ENCODE measurements at regions not wholly inside any gene's neighbourhood (a gene's known extent, or its start where the extent isn't known, plus 50 kb on each side); places are given as distances from the start of the nearest gene placed in this dataset.

DNA sequence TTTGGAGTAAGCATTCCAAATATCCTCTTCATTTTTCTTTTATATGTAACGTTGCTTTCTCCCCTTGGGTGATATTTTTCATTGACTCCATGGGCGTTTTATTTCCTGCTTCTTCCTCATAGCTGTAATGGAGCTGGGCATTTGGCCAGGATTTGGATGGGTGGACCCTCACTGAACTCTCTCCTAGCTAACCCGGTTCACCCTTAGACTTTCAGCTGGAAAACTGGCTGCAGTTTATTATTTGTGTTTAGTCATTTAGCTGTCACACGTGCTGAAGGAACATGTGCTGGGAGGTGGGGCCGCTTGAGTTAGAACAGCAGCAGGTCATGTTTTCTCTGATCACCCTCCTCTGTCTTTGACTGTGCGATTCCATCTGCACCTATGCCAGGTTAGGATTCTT lies 407.6 kb downstream of the ZIC1 start:
- no peak overlapping the region for H2AFZ ChIP-seq (replicated peaks; ENCODE audit: low read length, poor library complexity)
- H3K4me2 ChIP-seq (ENCODE audit: low read depth, low read length): no peak overlapping the region
- no peak overlapping the region for H2AK5ac ChIP-seq (ENCODE audit: low read depth, low read length)
- BruUV-seq (replicated peaks): no TSS peak
- dilution Hi-C loops (cut with HindIII; ENCODE audit: low sequenced_read_pairs, unreplicated experiment): no loop called here
- H3K4ac ChIP-seq (ENCODE audit: low read depth, low read length): no peak overlapping the region
- H3K27me3 ChIP-seq (ENCODE audit: control insufficient read depth, insufficient read depth, low read length): no peaks in the 10 kb centered on the region
- H3K18ac ChIP-seq (ENCODE audit: low read depth, low read length): no peak overlapping the region
- in situ Hi-C loops (cut with MboI; ENCODE audit: low sequenced_read_pairs): no loop called here
- no peak overlapping the region for H2BK20ac ChIP-seq (ENCODE audit: low read depth, low read length)
- H3K23ac ChIP-seq (ENCODE audit: low read depth, low read length): no peak overlapping the region
- H3K36me3 ChIP-seq (ENCODE audit: control insufficient read depth, insufficient read depth, low read length): no peaks in the 10 kb centered on the region
- no peak overlapping the region for H2BK120ac ChIP-seq (ENCODE audit: low read depth, low read length)
- TF ChIP-seq CHD1 (IDR thresholded peaks at IDR 0.05; ENCODE audit: low read depth, low read length) (no peak), BHLHE40 (IDR thresholded peaks at IDR 0.05; ENCODE audit: low read depth, low read length) (no peak), CEBPB (IDR thresholded peaks at IDR 0.05; ENCODE audit: low read depth, low read length) (no peak), MAFK (IDR thresholded peaks at IDR 0.05; ENCODE audit: low read depth, low read length) (no peak), NFE2L2 (IDR thresholded peaks at IDR 0.05; ENCODE audit: low read depth, low read length) (no peak), RCOR1 (IDR thresholded peaks at IDR 0.05; ENCODE audit: insufficient replicate concordance, low read length) (no peak), MXI1 (IDR thresholded peaks at IDR 0.05; ENCODE audit: borderline replicate concordance, low read depth, low read length) (no peak)
- TF ChIP-seq, protein P1, sequence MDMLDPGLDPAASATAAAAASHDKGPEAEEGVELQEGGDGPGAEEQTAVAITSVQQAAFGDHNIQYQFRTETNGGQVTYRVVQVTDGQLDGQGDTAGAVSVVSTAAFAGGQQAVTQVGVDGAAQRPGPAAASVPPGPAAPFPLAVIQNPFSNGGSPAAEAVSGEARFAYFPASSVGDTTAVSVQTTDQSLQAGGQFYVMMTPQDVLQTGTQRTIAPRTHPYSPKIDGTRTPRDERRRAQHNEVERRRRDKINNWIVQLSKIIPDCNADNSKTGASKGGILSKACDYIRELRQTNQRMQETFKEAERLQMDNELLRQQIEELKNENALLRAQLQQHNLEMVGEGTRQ (IDR thresholded peaks at IDR 0.05; ENCODE audit: low read depth, low read length): no peak
- H2BK15ac ChIP-seq (ENCODE audit: low read depth, low read length): no peak overlapping the region
- H3K4me1 ChIP-seq (ENCODE audit: control insufficient read depth, insufficient read depth, low read length): no peaks in the 10 kb centered on the region
- H3K14ac ChIP-seq (replicated peaks; ENCODE audit: low read depth, low read length): no peak overlapping the region
- H3K56ac ChIP-seq (ENCODE audit: extremely low read depth, insufficient read depth, low read length): no peak overlapping the region
- ATAC-seq (ENCODE audit: low read depth): no peak
- H4K20me1 ChIP-seq (ENCODE audit: insufficient read depth, low read length): no peaks in the 10 kb centered on the region
- H3K9me1 ChIP-seq (ENCODE audit: insufficient read depth, low read length): no peaks in the 10 kb centered on the region
- WGBS, 2 experiments (ENCODE audit: extremely low coverage in 2 of 2, insufficient read length in 1 of 2): no CpG with 5 or more reads among the region's 6 CpGs
- no peak overlapping the region for H3K4me3 ChIP-seq (ENCODE audit: insufficient read depth, low read depth, low read length)
- H4K5ac ChIP-seq (ENCODE audit: low read depth, low read length): no peak overlapping the region
- CTCF ChIA-PET: no interaction called here
- H4K8ac ChIP-seq (ENCODE audit: low read depth in 2 of 2, low read length in 2 of 2): no peak overlapping the region
- intact Hi-C loops (cut with micrococcal nuclease): no loop called here
- H3K9me3 ChIP-seq (ENCODE audit: control insufficient read depth, insufficient read depth, low read length): no peaks in the 10 kb centered on the region
- no peak for DNase-seq
- H3K9ac ChIP-seq (ENCODE audit: low read depth, low read length): no peak overlapping the region
- H4K91ac ChIP-seq (ENCODE audit: insufficient read depth, low read depth, low read length): no peak overlapping the region
- no peak overlapping the region for H3K27ac ChIP-seq (ENCODE audit: insufficient read depth, low read length)
- H2AK9ac ChIP-seq (replicated peaks; ENCODE audit: low read depth, low read length, poor library complexity): no peak overlapping the region
- POLR2A ChIA-PET (ENCODE audit: unreplicated experiment): no interaction called here
- no peak overlapping the region for H2BK5ac ChIP-seq (ENCODE audit: low read depth, low read length, poor library complexity, severe bottlenecking)
- no peaks in the 10 kb centered on the region for H3K79me1 ChIP-seq (ENCODE audit: low read depth in 1 of 2, low read length in 2 of 2)

All from IMR-90 (cell line).